ENCODE measurements at regions not wholly inside any gene's neighbourhood (a gene's known extent, or its start where the extent isn't known, plus 50 kb on each side); places are given as distances from the start of the nearest gene placed in this dataset.

- TF ChIP-seq POU6F1 (CRISPR knock-in tag; IDR thresholded peaks at IDR 0.05; ENCODE audit: borderline replicate concordance, low read depth): no peak
- no peak for TF ChIP-seq TSHZ2 (CRISPR knock-in tag; IDR thresholded peaks at IDR 0.05)
- TF ChIP-seq ISL1 (CRISPR knock-in tag; IDR thresholded peaks at IDR 0.05): no peak
- no peak for TF ChIP-seq ZNF565 (CRISPR knock-in tag; conservative IDR thresholded peaks at IDR 0.05; ENCODE audit: low read depth)
- TF ChIP-seq ZNF70 (CRISPR knock-in tag; IDR thresholded peaks at IDR 0.05): no peak
- TF ChIP-seq ZFP3 (CRISPR knock-in tag; IDR thresholded peaks at IDR 0.05): no peak
- no peak for TF ChIP-seq TOX (CRISPR knock-in tag; IDR thresholded peaks at IDR 0.05; ENCODE audit: borderline replicate concordance)
Observed at GRCh38 chr19:31132753-31133110, 216.5 kb downstream of the TSHZ3 start (continued).

- ATAC-seq: no peak
- TF ChIP-seq TSHZ2 (CRISPR knock-in tag; IDR thresholded peaks at IDR 0.05) (no peak), SNAI2 (CRISPR knock-in tag; IDR thresholded peaks at IDR 0.05) (no peak), TCF4 (CRISPR knock-in tag; IDR thresholded peaks at IDR 0.05; ENCODE audit: borderline replicate concordance) (no peak), ARNTL (CRISPR knock-in tag; IDR thresholded peaks at IDR 0.05; ENCODE audit: borderline replicate concordance, low read depth) (no peak), CSRNP3 (CRISPR knock-in tag; IDR thresholded peaks at IDR 0.05) (no peak), ZC3H10 (CRISPR knock-in tag; IDR thresholded peaks at IDR 0.05) (no peak), TOX (CRISPR knock-in tag; IDR thresholded peaks at IDR 0.05; ENCODE audit: borderline replicate concordance) (no peak)
Observed at GRCh38 chr19:31128291-31128690, 220.9 kb downstream of the TSHZ3 start.

- TF ChIP-seq ZNF565 (CRISPR knock-in tag; conservative IDR thresholded peaks at IDR 0.05; ENCODE audit: low read depth): no peak
- no peak for TF ChIP-seq SNAI2 (CRISPR knock-in tag; IDR thresholded peaks at IDR 0.05)
- no peak for TF ChIP-seq ZFP3 (CRISPR knock-in tag; IDR thresholded peaks at IDR 0.05)
- peak; percentile 95 for ATAC-seq
Observed at GRCh38 chr19:31127134-31127967, 221.9 kb downstream of the TSHZ3 start.

GRCh38 chr19:31126236-31126635 is 223.0 kb downstream of the TSHZ3 start:
- no peak for ATAC-seq
- no peak for TF ChIP-seq PPARA (CRISPR knock-in tag; IDR thresholded peaks at IDR 0.05; ENCODE audit: borderline replicate concordance)
- no peak for TF ChIP-seq CREB5 (CRISPR knock-in tag; IDR thresholded peaks at IDR 0.05; ENCODE audit: low read depth)
- TF ChIP-seq RARB (CRISPR knock-in tag; IDR thresholded peaks at IDR 0.05): no peak
- no peak for TF ChIP-seq PATZ1 (CRISPR knock-in tag; IDR thresholded peaks at IDR 0.05; ENCODE audit: borderline replicate concordance)
- TF ChIP-seq POU6F1 (CRISPR knock-in tag; IDR thresholded peaks at IDR 0.05; ENCODE audit: borderline replicate concordance, low read depth): no peak
- TF ChIP-seq ZNF565 (CRISPR knock-in tag; conservative IDR thresholded peaks at IDR 0.05; ENCODE audit: low read depth): no peak
- no peak for TF ChIP-seq ZC3H10 (CRISPR knock-in tag; IDR thresholded peaks at IDR 0.05)
- TF ChIP-seq ESRRG (CRISPR knock-in tag; IDR thresholded peaks at IDR 0.05): no peak
- TF ChIP-seq SNAI2 (CRISPR knock-in tag; IDR thresholded peaks at IDR 0.05): no peak

Data from SK-N-SH treated with all-trans-retinoic acid at 6 μM for 48 hours (cell line).